HCT116 (cell line): ENCODE measurements at regions not wholly inside any gene's neighbourhood (a gene's known extent, or its start where the extent isn't known, plus 50 kb on each side); places are given as distances from the start of the nearest gene placed in this dataset.

Source experiments
- ATAC-seq: fragments of 200-7000 bp; cut with Tn5 transposase; 2 replicates; pipeline ENCODE4 v1.9.1; 2020; ENCODE audit warnings: mild to moderate bottlenecking, moderate library complexity
- BruUV-seq: library from RNA; stranded (reverse); fragments of 400-500 nt; replicated peaks from 2 replicates; lab custom pipeline; 2021; lab: Mats Ljungman, UMichigan
- CTCF ChIA-PET: fragments of 300-600 bp; sonication (Branson Sonifier 250); formaldehyde crosslinking; loops from one replicate; lab custom pipeline; 2021; ENCODE audit warnings: antibody characterized with exemption; lab: Charles Lee
- POLR2A ChIA-PET: fragments of 300-600, 350-600 bp; sonication (Branson Sonifier 250); formaldehyde crosslinking; loops from one replicate; lab custom pipeline; 2021; ENCODE audit warnings: antibody characterized with exemption; lab: Charles Lee
- RAD21 ChIA-PET, 2 experiments: fragments of 300-600 bp; sonication (Branson Sonifier 250); formaldehyde crosslinking; loops; one replicate each; lab custom pipeline; 2023; ENCODE audit warnings: low total read pairs in 2 of 2; ENCODE audit not compliant: uncharacterized antibody in 2 of 2, unreplicated experiment in 2 of 2, low non-redundant PET in 1 of 2; lab: Charles Lee
- DNase-seq: peaks from one replicate; pipeline ENCODE4 v3.0.0-alpha.2; 2010; ENCODE audit warnings: low read depth, low spot score
- H2AFZ ChIP-seq: fragments of 200-600 bp; shearing (Covaris generic), sonication (generic); 2 replicates; pipeline ENCODE4 v1.6.1; 2017; ENCODE audit warnings: low read depth, mixed run types, mixed read lengths, antibody characterized with exemption, low read length; ENCODE audit not compliant: poor library complexity, severe bottlenecking
- H3K27ac ChIP-seq: 2 replicates; pipeline ENCODE4 v1.5.1; 2012; ENCODE audit warnings: low read depth, low read length
- H3K27me3 ChIP-seq: fragments of 200-600 bp; sonication (generic); 2 replicates; pipeline ENCODE4 v1.6.1; 2016; ENCODE audit warnings: mixed run types, low read length, mixed read lengths; ENCODE audit not compliant: insufficient read depth
- H3K36me3 ChIP-seq, 2 experiments: fragments of 200-500 bp in 1 of 2; fragments of 200-600 bp in 1 of 2; sonication (Bioruptor generic) in 1 of 2; sonication (generic) in 1 of 2; 2 replicates each; pipeline versions ENCODE4 v1.5.1 to v1.6.1; 2014 to 2016; ENCODE audit warnings: low read length in 2 of 2, inconsistent platforms in 1 of 2, mixed read lengths in 1 of 2, mixed run types in 1 of 2; ENCODE audit not compliant: insufficient read depth in 2 of 2, control insufficient read depth in 1 of 2
- H3K4me1 ChIP-seq, 2 experiments: fragments of 200-600 bp in 1 of 2; sonication (generic) in 1 of 2; 2 replicates each; pipeline versions ENCODE4 v1.5.1 to v1.6.1; 2012 to 2017; ENCODE audit warnings: low read length in 2 of 2, inconsistent platforms in 1 of 2, mild to moderate bottlenecking in 1 of 2, mixed read lengths in 1 of 2, mixed run types in 1 of 2, moderate library complexity in 1 of 2; ENCODE audit not compliant: insufficient read depth in 2 of 2, control insufficient read depth in 1 of 2
- H3K4me2 ChIP-seq: fragments of 200-600 bp; sonication (generic); 2 replicates; pipeline ENCODE4 v1.6.1; 2017; ENCODE audit warnings: mixed run types, low read length, mixed read lengths
- H3K4me3 ChIP-seq, 2 experiments: fragments of 200-600 bp in 1 of 2; sonication (generic) in 1 of 2; replicated peaks in 1 of 2; 2 replicates each; pipeline ENCODE4 v1.5.1; 2011 to 2016; ENCODE audit warnings: low read length in 2 of 2, control low read depth in 1 of 2, low read depth in 1 of 2, mild to moderate bottlenecking in 1 of 2, mixed read lengths in 1 of 2, mixed run types in 1 of 2
- H3K79me2 ChIP-seq: fragments of 200-600 bp; sonication (generic); 2 replicates; pipeline ENCODE4 v1.6.1; 2017; ENCODE audit warnings: mild to moderate bottlenecking, mixed run types, low read length, moderate library complexity, mixed read lengths; ENCODE audit not compliant: insufficient read depth
- H3K9ac ChIP-seq: fragments of 200-600 bp; sonication (generic); 2 replicates; pipeline ENCODE4 v1.6.1; 2016; ENCODE audit warnings: low read length, mixed read lengths
- H3K9me2 ChIP-seq: fragments of 200-600 bp; sonication (generic), shearing (Covaris generic); 2 replicates; pipeline ENCODE4 v1.6.1; 2017; ENCODE audit warnings: mixed run types, mild to moderate bottlenecking, moderate library complexity; ENCODE audit not compliant: insufficient read depth
- H3K9me3 ChIP-seq, 2 experiments: fragments of 200-500 bp in 1 of 2; fragments of 200-600 bp in 1 of 2; sonication (Bioruptor generic) in 1 of 2; sonication (generic) in 1 of 2; 2 replicates each; pipeline ENCODE4 v1.6.1; 2014 to 2017; ENCODE audit warnings: low read length in 2 of 2, mixed read lengths in 2 of 2, inconsistent platforms in 1 of 2, low read depth in 1 of 2, mild to moderate bottlenecking in 1 of 2, mixed run types in 1 of 2, moderate library complexity in 1 of 2; ENCODE audit not compliant: control insufficient read depth in 1 of 2, insufficient read depth in 1 of 2
- H4K20me1 ChIP-seq: fragments of 200-600 bp; sonication (generic), shearing (Covaris generic); 2 replicates; pipeline ENCODE4 v1.6.1; 2017; ENCODE audit warnings: mixed run types, mild to moderate bottlenecking, moderate library complexity; ENCODE audit not compliant: insufficient read depth
- CBX3 ChIP-seq: IDR thresholded peaks from 2 replicates; pipeline ENCODE4 v1.6.1; 2012; ENCODE audit warnings: low read depth
- CEBPB ChIP-seq: IDR thresholded peaks from 2 replicates; pipeline ENCODE4 v1.6.1; 2012; ENCODE audit warnings: low read depth
- CTCF ChIP-seq, 3 experiments: fragments of 200-600 bp in 1 of 3; sonication (generic) in 1 of 3; IDR thresholded peaks in 2 of 3; conservative IDR thresholded peaks in 1 of 3; 2 replicates each; pipeline ENCODE4 v1.5.1; 2012 to 2017; ENCODE audit warnings: low read depth in 2 of 3, low read length in 2 of 3, antibody characterized with exemption in 1 of 3, borderline replicate concordance in 1 of 3, control low read depth in 1 of 3, mild to moderate bottlenecking in 1 of 3, mixed read lengths in 1 of 3, mixed run types in 1 of 3, moderate library complexity in 1 of 3; ENCODE audit not compliant: insufficient read depth in 1 of 3
- EGR1 ChIP-seq: IDR thresholded peaks from 2 replicates; pipeline ENCODE4 v1.6.1; 2012; ENCODE audit warnings: low read depth
- ELF1 ChIP-seq: IDR thresholded peaks from 2 replicates; pipeline ENCODE4 v1.6.1; 2012; ENCODE audit warnings: low read depth, borderline replicate concordance
- JUND ChIP-seq: IDR thresholded peaks from 2 replicates; pipeline ENCODE4 v1.6.1; 2012
- REST ChIP-seq: IDR thresholded peaks from 2 replicates; pipeline ENCODE4 v1.6.1; 2012; ENCODE audit warnings: low read depth
- SP1 ChIP-seq: IDR thresholded peaks from 2 replicates; pipeline ENCODE4 v1.6.1; 2012; ENCODE audit warnings: low read depth
- YY1 ChIP-seq: IDR thresholded peaks from 2 replicates; pipeline ENCODE4 v1.6.1; 2011; ENCODE audit warnings: low read length, low read depth, moderate library complexity, mild to moderate bottlenecking; ENCODE audit not compliant: insufficient replicate concordance; ENCODE audit errors: extremely low read depth
- intact Hi-C: fragments of 100-400 bp; cut with micrococcal nuclease; formaldehyde crosslinking; loops from 2 replicates; pipeline ENCODE4 v1.10.0; 2022
- TF ChIP-seq, protein P1 (sequence below): IDR thresholded peaks from 2 replicates; pipeline ENCODE4 v1.6.1; 2011; ENCODE audit warnings: mild to moderate bottlenecking, low read length, moderate library complexity; ENCODE audit not compliant: insufficient replicate concordance; ENCODE audit errors: extremely low read depth

GRCh38 chr7:79540592-79540991, 87.1 kb upstream of the MAGI2 start:
- intact Hi-C loops: no loop called here
- BruUV-seq: no TSS peak

More at GRCh38 chr7:79540592-79540991, 87.1 kb upstream of the MAGI2 start:
- no peak overlapping the region for H3K4me3 ChIP-seq
- CTCF ChIA-PET: no interaction called here
- no peaks in the 10 kb centered on the region for H3K27me3 ChIP-seq
- no peak overlapping the region for H3K9ac ChIP-seq
- no peak overlapping the region for H3K27ac ChIP-seq
- no peak overlapping the region for H3K4me2 ChIP-seq
- H4K20me1 ChIP-seq: no peaks in the 10 kb centered on the region
- no peaks in the 10 kb centered on the region for H3K9me2 ChIP-seq
- no peaks in the 10 kb centered on the region for H3K4me1 ChIP-seq
- RAD21 ChIA-PET: no interaction called here
- DNase-seq: no peak
- no peaks in the 10 kb centered on the region for H3K79me2 ChIP-seq
- H3K9me3 ChIP-seq: no peaks in the 10 kb centered on the region
- POLR2A ChIA-PET: no interaction called here
- no peaks in the 10 kb centered on the region for H3K36me3 ChIP-seq
- no peak for ATAC-seq
- TF ChIP-seq CEBPB (no peak), EGR1 (no peak), CTCF (IDR thresholded peaks at IDR 0.05 in 2 of 3, conservative IDR thresholded peaks at IDR 0.05 in 1 of 3; ENCODE audit: borderline replicate concordance in 1 of 3, insufficient read depth in 1 of 3, low read depth in 2 of 3, low read length in 2 of 3) (no peak), REST (no peak), JUND (no peak), YY1 (no peak), ELF1 (no peak), SP1 (no peak), CBX3 (no peak)
- TF ChIP-seq, protein P1, sequence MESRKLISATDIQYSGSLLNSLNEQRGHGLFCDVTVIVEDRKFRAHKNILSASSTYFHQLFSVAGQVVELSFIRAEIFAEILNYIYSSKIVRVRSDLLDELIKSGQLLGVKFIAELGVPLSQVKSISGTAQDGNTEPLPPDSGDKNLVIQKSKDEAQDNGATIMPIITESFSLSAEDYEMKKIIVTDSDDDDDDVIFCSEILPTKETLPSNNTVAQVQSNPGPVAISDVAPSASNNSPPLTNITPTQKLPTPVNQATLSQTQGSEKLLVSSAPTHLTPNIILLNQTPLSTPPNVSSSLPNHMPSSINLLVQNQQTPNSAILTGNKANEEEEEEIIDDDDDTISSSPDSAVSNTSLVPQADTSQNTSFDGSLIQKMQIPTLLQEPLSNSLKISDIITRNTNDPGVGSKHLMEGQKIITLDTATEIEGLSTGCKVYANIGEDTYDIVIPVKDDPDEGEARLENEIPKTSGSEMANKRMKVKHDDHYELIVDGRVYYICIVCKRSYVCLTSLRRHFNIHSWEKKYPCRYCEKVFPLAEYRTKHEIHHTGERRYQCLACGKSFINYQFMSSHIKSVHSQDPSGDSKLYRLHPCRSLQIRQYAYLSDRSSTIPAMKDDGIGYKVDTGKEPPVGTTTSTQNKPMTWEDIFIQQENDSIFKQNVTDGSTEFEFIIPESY: no peak
- H2AFZ ChIP-seq: no peak overlapping the region
